DMS153 treated with DMSO at 0.1 percent for 48 hours (cell line): ENCODE measurements at regions not wholly inside any gene's neighbourhood (a gene's known extent, or its start where the extent isn't known, plus 50 kb on each side); places are given as distances from the start of the nearest gene placed in this dataset.

Experiments used
- DNase-seq: peaks from one replicate; lab custom pipeline; 2025; ENCODE audit not compliant: unreplicated experiment; lab: John Stamatoyannopoulos, UW

DNA sequence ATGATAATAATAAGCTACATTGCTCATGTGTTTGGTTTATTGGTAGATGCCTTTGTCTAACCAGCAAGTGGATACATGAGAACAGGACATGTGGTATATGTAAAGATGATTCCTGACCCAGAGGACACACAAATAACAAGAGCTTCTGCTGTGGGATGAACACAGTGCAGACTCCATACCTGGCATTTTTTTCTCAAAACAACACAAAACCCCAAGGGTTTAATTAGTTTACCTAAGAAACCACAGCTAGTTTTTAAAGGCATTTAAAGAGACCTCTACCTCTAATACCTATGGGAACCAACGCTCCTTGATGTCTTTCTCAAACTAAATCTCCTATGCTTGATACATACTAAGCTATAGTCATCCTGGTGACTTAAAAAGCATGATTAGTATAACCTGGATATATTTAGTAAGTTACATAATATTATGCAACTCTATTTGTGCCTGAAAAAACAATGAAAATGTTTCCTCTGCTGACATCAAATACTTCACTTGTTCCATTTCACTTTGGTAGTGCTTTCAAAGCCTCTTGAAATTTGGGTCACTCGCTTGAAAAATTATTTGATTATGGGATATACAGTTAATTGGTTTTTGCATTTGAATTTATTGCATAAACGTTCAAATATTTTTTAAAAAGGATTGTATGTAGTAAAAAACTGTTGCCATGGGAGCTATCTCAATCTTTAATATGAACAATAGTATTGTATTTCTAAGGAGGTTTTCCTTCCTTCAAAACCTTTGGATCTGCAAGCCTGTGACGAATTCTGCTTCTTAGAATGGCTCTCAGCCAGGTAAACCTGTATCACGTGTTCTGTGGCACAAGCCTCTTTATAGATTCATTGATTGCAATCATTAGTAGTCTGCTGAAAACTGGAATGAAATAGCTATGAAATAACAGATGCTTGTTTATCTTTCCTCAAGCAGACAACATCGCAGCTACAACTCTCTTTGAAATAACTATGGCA lies 233.0 kb upstream of the KCNMB2 start:
- DNase-seq, result no peak

DNA sequence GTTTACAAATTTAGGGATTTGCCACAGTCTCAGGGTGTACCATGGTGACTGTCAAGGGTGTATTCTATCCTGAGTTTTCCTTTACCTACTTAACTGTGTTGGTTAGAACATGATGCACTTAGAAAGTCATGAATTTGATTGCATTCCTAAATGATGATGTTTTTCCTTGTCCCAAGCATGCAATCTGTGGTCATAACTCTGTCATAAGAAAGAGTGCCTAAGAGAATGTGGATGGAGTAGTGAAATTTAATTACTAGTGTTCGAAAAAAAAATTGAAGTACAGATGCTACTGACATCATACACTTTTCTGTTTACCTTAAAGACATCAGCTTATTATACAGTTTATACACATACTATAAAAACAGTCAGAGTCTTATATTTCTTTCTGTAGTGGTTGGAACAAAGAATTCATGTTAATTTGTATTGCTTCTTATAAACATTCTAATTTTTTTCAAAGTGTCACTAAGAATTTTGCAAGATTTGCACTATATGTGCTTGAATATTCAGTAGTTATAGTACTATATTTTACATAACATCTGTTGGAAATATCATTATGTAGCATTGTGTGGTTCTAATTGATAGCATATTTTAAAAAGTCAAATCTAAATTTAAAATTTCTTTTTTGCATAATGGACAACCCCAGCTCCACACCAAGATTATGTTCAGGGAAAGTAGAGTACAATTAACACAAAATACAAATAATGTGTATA lies 231.3 kb upstream of the KCNMB2 start:
- DNase-seq, result no peak

DNA sequence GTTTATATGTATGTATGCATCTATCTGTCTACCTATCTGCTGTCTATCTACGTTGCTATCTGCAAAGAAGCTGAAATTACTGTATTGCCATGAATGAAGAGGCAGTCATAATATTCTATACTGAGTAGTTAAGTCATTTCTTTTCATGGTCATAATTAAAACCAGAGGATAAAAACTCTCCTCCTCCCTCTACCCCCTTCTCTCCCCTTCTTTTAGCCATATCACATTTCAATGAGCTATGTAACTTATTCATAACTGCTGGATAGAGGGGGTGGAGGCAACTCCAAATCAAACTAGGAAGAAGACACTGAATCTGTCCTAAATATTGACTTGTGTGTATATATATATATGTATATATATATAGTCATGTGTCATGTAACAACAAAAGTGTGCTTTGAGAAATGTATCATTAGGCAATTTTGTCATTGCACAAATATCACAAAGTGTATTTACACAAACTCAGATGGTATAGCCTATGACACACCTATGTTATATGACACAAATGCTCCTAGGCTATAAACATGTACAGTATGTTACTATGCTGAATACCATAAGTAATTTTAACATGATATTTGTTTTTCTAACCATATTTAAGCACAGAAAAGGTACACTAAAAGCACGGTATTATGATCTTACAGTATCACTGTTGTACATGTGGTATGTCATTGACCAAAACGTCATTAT lies 229.7 kb upstream of the KCNMB2 start:
- DNase-seq, result no peak

DNA sequence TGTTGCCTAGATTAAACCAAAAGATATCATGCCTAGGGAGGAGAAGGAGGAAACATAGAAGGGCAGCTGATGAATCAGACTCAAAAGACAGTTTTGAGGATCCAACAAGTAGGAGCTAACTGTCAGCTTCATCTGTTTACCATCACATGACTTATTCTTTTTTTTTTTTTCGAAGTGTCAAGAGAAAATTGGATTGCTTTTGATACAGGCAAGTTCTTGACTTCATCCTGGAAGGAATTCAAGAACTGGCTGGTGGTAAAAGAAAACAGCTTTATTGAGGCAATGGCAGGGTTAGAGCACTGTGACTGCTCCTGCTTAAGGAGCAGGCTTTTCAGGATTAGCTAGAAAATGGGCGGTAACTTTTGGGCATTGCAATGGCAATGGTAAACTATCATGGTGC lies 227.5 kb upstream of the KCNMB2 start:
- DNase-seq, result no peak

DNA sequence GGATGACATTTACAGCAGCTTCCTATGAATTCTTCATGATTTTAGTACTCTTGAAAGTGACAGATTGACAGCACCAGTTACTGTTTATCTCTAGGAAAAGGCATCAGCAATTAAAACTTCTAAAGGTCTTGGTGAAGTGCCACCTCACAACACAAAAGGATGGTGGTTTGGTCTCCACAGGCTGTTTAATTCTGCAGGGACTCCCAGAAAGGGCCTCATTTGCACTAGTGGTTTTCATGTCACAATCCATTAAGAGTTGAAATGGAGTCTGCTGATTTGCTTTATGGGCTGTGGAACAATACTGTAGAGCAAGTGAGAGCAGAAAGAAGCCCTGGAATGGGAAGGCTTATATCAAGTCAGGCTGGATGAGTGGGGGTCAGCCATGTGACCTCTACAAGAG lies 225.3 kb upstream of the KCNMB2 start:
- no peak for DNase-seq

DNA sequence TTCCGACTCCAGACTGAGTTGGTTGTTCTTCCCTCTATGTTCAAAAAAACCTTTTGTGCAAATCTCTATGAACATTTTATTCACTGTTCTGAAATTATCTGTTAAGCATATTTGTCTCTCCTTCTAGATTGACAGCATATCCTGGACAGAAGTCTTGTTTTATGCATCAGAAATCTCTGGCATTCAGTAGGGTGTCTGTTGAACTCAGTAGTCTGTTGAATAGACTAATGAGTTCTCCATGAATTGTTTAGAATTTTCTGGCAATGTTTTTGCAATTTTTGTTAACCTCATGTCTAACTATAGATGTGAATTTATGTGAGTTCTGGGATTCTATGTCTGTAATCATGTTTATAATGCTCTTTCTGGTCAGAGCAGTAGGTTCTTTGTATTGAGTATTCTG lies 222.5 kb upstream of the KCNMB2 start:
- DNase-seq, result no peak

DNA sequence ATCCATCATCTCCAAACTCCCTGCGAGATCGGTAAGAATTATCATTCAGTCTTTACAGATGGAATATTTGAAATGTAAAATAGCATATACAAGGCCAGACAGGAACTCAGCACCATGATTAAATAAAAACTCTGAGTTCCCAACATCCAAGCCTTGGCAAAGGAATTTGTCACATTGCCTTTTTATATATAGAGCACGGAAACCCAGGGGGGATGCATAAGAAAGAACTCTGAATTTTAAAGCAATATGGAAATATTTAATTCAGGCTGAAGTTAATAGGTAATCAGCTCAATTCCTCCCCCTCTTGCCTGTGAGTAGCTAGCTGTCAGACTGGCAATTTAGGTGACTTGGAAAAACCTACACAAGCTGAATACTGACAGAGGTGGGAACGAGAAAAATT lies 217.9 kb upstream of the KCNMB2 start:
- DNase-seq, result no peak

DNA sequence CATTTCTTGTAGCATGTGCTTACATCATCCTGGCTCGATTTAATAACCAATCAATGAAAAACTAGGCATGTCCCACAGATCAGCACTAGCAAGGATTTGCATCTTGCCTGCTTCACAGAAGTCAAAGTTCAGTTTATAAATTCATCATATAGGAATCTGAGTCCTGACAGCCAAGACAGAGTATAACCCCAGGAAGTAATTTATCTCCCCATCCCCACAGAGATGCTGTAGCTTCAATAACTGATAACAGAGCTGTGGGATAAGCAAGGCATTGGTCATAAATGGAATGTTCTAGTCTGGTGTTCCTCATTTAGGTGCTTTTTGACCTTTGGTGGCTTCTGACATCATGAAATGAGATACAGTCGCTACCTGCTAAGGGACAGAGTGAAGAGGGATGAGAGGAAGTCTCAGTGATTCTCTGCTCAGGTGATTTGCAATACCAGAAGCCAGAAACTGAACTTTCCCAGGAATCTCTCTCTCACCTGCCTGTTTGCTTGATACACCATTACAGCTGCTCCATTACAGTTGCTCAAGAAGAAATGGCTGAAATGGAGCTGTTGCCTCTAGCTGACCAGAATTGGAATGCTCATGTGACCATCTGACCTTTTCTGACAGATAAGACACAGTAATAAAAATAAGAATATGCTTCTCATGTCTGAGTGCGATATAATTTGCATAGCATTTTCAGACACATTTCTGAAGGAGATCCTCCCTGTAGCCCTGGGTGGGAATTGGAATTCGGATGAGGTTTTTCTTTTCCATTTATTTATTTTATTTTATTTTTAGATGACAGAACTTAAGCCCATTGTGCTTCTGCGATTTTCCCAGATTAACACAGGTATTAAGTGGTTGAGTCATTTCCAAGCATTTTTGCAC lies 217.1 kb upstream of the KCNMB2 start:
- no peak for DNase-seq

DNA sequence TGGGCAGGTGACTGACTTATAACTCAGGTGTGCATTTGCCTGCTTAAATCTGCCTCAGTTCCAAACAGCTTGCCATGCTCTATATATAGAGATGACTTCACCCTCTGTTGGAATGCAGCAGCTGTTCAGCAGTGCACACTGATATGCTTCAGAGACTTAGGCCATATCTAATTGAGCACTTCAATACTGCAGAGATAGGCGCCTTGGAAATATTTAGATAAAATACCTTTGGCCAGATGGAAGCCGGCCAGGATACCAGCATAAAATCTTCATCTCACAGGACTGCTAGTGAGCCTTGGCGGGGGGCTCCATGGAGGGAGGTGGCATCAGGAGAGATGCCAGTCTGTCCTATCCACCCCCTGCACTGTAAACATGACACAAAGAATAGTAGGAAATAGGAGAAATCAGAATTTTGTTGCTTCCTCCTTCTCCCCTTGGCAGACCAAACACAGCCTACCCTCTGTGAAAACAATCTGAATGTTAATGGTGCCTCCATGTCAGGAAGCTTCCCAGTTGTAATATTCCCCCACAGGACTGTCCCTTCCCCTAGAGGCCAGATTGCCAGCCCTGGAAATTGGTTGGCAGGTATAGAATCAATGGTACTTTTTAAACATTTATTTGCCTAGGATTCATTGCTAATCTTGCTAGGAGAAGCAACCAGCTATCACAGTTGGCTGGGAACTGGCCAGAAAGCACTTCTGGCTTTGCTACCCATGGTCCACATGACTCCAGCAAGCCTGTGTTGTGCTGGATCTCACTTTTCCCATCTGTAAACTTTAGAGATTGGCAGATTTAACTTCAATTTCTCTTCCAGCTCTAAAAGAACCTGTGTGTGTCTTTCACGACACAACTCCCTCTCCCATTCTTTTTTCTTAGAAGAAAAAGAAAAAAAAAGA lies 215.5 kb upstream of the KCNMB2 start:
- no peak for DNase-seq

DNA sequence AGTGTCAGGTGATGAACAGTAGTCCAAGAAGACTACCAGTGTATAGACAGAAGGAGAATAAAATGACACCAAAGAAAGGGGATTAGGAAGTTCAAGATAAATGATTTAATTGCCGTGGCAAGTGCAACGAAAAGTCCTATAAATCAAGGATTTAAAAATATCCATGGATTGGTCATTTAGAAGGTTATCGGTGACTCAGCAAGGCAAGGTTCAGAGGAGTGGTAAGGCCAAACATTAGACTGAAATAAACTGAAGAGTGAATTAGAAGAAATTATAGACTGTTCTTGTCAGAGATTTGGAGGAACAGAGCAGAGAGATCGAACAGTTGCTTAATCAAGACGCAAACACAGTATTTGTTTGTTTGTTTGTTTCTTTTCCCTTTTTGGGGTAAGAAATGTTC lies 211.9 kb upstream of the KCNMB2 start:
- no peak for DNase-seq

DNA sequence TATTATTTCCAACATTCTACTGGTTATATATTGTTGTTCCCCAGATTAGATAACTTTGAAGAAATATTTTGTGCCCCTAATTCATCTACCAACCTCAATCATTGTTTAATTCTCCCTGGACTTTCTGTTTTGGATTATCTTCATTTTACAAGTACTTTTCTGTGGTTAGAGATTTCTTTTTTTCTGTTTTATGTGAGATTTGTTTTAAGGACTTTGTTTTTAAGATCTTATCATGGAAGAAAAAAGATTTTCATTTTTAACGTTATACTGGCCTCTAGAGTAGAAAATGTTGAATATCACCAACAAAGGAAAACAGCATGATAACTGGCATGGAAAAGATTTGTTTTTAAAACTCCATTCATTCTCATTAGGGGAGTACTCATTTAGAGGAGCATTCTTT lies 210.9 kb upstream of the KCNMB2 start:
- peak; percentile 47 for DNase-seq

DNA sequence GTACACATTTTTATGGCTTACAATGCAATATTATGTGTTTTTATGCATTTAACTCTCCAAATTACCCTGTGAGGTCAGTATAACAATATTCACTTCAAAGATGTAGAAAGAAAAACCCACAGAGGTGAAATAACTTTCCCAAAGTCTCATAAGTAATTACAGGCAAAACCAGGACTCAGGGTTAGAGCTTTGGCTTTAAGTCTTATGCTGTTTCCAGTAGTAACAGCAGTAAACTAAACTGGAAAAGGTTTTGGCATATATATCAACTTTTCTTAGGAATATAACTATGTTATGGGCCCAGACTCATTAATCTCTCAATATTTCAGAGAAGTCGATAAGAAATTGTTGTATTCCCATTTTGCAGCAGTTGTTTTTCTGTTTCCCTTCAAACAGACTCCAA lies 206.3 kb upstream of the KCNMB2 start:
- no peak for DNase-seq

DNA sequence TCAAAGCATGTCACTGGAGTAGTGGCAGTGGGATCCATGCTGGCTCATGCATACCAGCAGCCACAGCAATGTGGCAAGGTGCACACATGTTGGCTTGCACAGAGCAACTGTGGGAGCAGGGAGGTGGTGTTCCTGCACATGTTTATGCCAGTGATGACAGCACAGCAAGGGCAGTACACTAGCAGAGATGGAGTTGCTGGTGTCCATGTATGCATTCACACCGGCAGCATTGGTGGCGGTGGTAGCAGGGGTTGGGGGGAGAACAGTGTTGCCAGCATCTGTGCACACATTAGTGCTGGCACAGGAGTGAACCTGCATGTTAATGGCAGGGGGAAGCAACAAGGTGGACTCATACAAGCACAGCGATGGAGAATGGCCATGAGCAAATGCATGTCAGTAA lies 202.0 kb upstream of the KCNMB2 start:
- DNase-seq, result no peak

DNA sequence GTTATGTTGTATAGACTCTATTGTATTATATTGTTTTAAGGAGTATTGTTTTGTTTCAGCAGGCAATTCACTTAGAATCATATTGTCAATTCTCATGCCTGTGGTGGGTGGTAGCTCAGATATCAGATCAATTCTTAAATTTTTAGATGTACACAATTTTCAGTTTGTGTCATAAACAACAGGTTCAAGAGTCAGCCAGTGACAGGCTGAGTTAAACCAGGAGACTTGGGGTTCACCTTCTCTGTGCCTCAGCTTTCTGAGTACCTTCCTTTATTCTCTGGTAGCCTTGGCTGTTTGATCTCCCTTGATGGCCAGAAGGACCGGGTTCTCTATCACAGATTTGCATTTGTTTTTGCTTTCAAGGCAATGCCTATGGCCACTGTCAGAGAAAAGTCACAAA lies 199.9 kb upstream of the KCNMB2 start:
- no peak for DNase-seq

DNA sequence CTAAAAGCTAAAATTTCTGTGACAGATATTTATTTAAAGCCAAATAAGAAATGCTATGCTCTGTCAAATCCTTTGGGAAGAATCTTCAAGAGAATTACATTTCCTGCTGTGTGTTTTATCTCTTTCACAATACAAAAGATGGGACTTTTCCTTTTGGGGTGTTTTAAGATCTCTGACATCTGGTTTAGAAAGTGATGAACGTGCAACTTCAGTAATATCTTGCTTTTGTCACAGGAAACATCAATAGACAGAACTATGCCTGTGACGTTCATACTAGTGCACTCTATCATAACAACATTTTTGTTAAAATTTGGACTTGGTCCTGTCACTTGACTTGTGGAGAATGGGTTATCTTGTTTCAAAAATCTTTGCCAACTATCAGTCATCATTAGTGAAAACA lies 195.7 kb upstream of the KCNMB2 start:
- DNase-seq, result no peak

DNA sequence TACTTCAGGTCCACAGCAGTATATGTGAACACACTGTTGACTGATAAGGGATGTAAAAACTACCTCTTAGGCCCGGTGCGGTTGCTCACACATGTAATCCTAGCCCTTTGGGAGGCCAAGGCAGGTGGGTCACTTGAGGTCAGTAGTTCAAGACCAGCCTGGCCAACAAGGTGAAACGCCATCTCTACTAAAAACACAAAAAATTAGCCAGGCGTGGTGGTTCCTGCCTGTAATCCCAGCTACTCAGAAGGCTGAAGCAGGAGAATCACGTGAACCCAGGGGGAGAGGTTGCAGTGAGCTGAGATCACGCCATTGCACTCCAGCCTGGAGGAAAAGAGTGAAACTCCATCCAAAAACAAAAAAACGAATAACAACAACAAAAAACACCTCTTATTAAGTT lies 194.6 kb upstream of the KCNMB2 start:
- no peak for DNase-seq

DNA sequence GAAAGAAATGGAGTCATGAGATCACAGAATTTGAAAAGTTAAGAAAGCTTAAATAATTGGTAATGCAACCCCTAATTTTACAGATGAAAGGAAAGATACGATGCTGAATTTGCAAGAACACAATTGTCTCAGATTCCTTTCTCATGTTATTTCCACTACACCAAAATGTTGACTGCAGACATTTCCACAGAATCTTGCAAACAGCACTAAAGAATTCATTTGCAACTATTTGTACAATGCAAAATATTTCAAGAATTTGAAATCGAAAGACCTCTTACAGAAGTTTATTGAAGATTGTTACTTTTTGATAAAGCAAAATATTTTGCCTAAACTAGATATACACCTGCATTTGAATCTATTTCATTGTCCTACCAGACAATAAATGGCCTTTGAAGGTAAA lies 194.1 kb upstream of the KCNMB2 start:
- DNase-seq, result no peak

DNA sequence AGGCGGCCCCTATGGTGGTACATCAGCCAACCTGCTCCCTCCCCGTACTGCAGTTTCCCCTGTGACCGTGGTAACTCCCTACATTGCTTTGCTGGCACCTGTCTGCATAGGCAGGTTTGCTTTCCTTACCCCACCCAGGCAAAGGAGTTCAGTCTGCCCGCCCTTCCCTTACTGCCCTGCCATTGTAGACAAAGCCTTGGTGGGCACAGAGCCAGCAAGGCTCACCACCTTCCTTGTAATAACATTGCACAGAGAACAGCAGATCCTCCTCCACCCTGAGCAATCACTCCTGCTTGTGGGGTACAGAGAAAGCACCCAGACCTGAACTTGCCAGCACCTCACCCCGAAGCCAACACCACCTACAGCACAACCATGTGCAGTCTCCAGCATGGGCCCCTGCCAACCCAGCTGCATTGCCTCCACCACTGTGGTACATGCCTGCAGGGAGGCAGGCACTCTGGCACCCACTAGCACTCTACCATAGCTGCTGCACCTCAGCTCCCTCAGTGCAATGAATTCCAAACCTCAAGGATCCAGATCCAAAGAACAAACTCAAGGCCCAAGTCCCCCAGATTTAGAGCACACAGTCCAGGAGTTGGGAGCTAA lies 192.7 kb upstream of the KCNMB2 start:
- no peak for DNase-seq

DNA sequence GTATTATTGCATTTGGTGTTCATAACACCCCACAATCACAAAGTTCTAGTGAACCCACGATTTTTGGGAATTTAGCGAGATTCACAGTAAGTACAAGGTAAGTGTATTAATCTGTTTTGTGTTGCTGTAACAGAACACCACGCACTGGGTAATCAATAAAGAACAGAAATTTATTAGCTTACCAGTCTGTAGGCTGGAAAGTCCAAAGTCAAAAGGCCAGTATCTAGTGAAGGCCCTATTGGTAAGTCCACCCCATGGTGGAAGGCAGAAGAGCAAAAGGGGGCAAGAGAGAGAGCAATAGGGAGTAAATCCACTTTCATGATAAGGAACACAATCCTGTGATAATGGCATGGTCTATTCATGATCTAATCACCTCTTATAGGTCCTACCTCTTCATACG lies 190.3 kb upstream of the KCNMB2 start:
- no peak for DNase-seq
